Aorta (tissue), 5 donors: ENCODE measurements at regions not wholly inside any gene's neighbourhood (a gene's known extent, or its start where the extent isn't known, plus 50 kb on each side); places are given as distances from the start of the nearest gene placed in this dataset.

Experiments
- ATAC-seq: fragments of 200-7000 bp; cut with Tn5 transposase; one replicate; pipeline ENCODE4 v1.9.1; 2022; ENCODE audit warnings: moderate library complexity; ENCODE audit not compliant: low FRiP score
- DNase-seq, 2 donors: peaks; one replicate each; pipeline ENCODE4 v3.0.0-alpha.2; 2020
- H3K27ac ChIP-seq, 2 donors: one replicate each; pipeline ENCODE4 v1.5.1; 2013; ENCODE audit warnings: low read length in 2 of 2, mild to moderate bottlenecking in 2 of 2, moderate library complexity in 2 of 2, control low read depth in 1 of 2, inconsistent platforms in 1 of 2, low read depth in 1 of 2
- H3K27me3 ChIP-seq, 2 donors: one replicate each; pipeline ENCODE4 v1.6.1; 2013; ENCODE audit warnings: control low read depth in 1 of 2, low read length in 1 of 2, mild to moderate bottlenecking in 1 of 2, moderate library complexity in 1 of 2; ENCODE audit not compliant: insufficient read depth in 2 of 2, control insufficient read depth in 1 of 2
- H3K36me3 ChIP-seq, 2 donors: one replicate each; pipeline ENCODE4 v1.6.1; 2013; ENCODE audit warnings: control low read depth in 1 of 2, low read length in 1 of 2, mild to moderate bottlenecking in 1 of 2; ENCODE audit not compliant: insufficient read depth in 2 of 2, control insufficient read depth in 1 of 2
- H3K4me1 ChIP-seq, 2 donors: one replicate each; pipeline ENCODE4 v1.6.1; 2013; ENCODE audit warnings: low read length in 2 of 2, control low read depth in 1 of 2, mild to moderate bottlenecking in 1 of 2, moderate library complexity in 1 of 2; ENCODE audit not compliant: insufficient read depth in 2 of 2, control insufficient read depth in 1 of 2
- H3K4me3 ChIP-seq, 2 donors: one replicate each; pipeline ENCODE4 v1.5.1; 2013; ENCODE audit warnings: low read length in 2 of 2, control low read depth in 1 of 2, mild to moderate bottlenecking in 1 of 2
- H3K9me3 ChIP-seq: one replicate; pipeline ENCODE4 v1.6.1; 2013; ENCODE audit warnings: mild to moderate bottlenecking, low read length; ENCODE audit not compliant: control insufficient read depth
- WGBS, 2 donors: extraction: QIAGEN DNeasy Blood & Tissue Kit; methylation state at CpG; one replicate each; pipeline ENCODE4 v1.1.7; 2013; 5-methylcytosine and 5-hydroxymethylcytosine counted together
- intact Hi-C, 2 donors: fragments of 100-400 bp; cut with DNase I; formaldehyde crosslinking; loops; one replicate each; pipeline versions ENCODE4 v1.14.2 to v1.15.0; 2022
- donor health status: healthy with polysubstance abuse.
- donor health status: Bipolar disorder and iron deficiency.
- donor health status: DM: no; HTN: no; CAD: no.
- donor health status: DM: no; HTN: no; CAD: no.
- donor health status: DM: yes; HTN: yes; CAD: no.

GRCh38 chr14:98082833-98083232, 1189.2 kb downstream of the BCL11B start:
- H3K27me3 ChIP-seq, result no peaks in the 10 kb centered on the region
- H3K4me1 ChIP-seq, result no peaks in the 10 kb centered on the region
- H3K9me3 ChIP-seq, result no peaks in the 10 kb centered on the region
- no peak overlapping the region for H3K27ac ChIP-seq
- no peaks in the 10 kb centered on the region for H3K36me3 ChIP-seq
- intact Hi-C loops, result no loop called here
- 71 to 95% methylated on average over 1 of the region's 1 CpG for WGBS, 2 donors
- ATAC-seq, result no peak
- DNase-seq, result no peak
- H3K4me3 ChIP-seq, result no peak overlapping the region

- WGBS, 2 donors, result 24 to 65% methylated on average over 1 of the region's 1 CpG
- ATAC-seq, result no peak
Observed at GRCh38 chr14:98085751-98086150, 1186.2 kb downstream of the BCL11B start.

GRCh38 chr14:98093111-98093510, 1178.9 kb downstream of the BCL11B start:
- Histone ChIP-seq H3K4me3 (no peak overlapping the region), H3K27ac (no peak overlapping the region), H3K36me3 (no peaks in the 10 kb centered on the region), H3K4me1 (no peaks in the 10 kb centered on the region), H3K9me3 (no peaks in the 10 kb centered on the region), H3K27me3 (no peaks in the 10 kb centered on the region)
- ATAC-seq (no peak), DNase-seq (no peak)
- intact Hi-C loops, result no loop called here
- WGBS, 2 donors, result 66 to 85% methylated on average over 2 of the region's 2 CpGs

More at GRCh38 chr14:98085751-98086150, 1186.2 kb downstream of the BCL11B start:
- DNase-seq, result no peak
- no peaks in the 10 kb centered on the region for H3K9me3 ChIP-seq
- no peak overlapping the region for H3K4me3 ChIP-seq
- no peaks in the 10 kb centered on the region for H3K27me3 ChIP-seq
- no peaks in the 10 kb centered on the region for H3K4me1 ChIP-seq
- no peak overlapping the region for H3K27ac ChIP-seq
- no peaks in the 10 kb centered on the region for H3K36me3 ChIP-seq
- intact Hi-C loops, result no loop called here

GRCh38 chr14:98099527-98099926, 1172.5 kb downstream of the BCL11B start:
- DNase-seq, result no peak
- no peaks in the 10 kb centered on the region for H3K4me1 ChIP-seq
- no peak overlapping the region for H3K4me3 ChIP-seq
- no peaks in the 10 kb centered on the region for H3K27me3 ChIP-seq
- intact Hi-C loops, result no loop called here
- no peaks in the 10 kb centered on the region for H3K9me3 ChIP-seq
- ATAC-seq, result no peak
- 18 to 52% methylated on average over 2 of the region's 2 CpGs for WGBS, 2 donors
- no peaks in the 10 kb centered on the region for H3K36me3 ChIP-seq
- H3K27ac ChIP-seq, result no peak overlapping the region

- intact Hi-C loops, result no loop called here
Observed at GRCh38 chr14:98101323-98101722, 1170.7 kb downstream of the BCL11B start.

GRCh38 chr14:98103705-98104104, 1168.3 kb downstream of the BCL11B start:
- WGBS, 2 donors, result 92% methylated on average over 2 of the region's 2 CpGs

More at GRCh38 chr14:98101323-98101722, 1170.7 kb downstream of the BCL11B start:
- DNase-seq (no peak), ATAC-seq (no peak)
- 74 to 90% methylated on average over 3 of the region's 3 CpGs for WGBS, 2 donors
- Histone ChIP-seq H3K4me1 (no peaks in the 10 kb centered on the region), H3K4me3 (no peak overlapping the region), H3K27ac (no peak overlapping the region), H3K27me3 (no peaks in the 10 kb centered on the region), H3K36me3 (no peaks in the 10 kb centered on the region), H3K9me3 (no peaks in the 10 kb centered on the region)

GRCh38 chr14:98109326-98109725, 1162.7 kb downstream of the BCL11B start:
- Histone ChIP-seq H3K36me3 (no peaks in the 10 kb centered on the region), H3K27me3 (peaks cover 0 to 2% of the 10 kb centered on the region in 2 donors), H3K9me3 (peaks cover 2% of the 10 kb centered on the region), H3K27ac (no peak overlapping the region), H3K4me3 (no peak overlapping the region), H3K4me1 (no peaks in the 10 kb centered on the region)
- 33 to 55% methylated on average over 3 of the region's 3 CpGs for WGBS, 2 donors
- intact Hi-C loops, result no loop called here
- DNase-seq, result no peak
- no peak for ATAC-seq

More at GRCh38 chr14:98103705-98104104, 1168.3 kb downstream of the BCL11B start:
- no peaks in the 10 kb centered on the region for H3K9me3 ChIP-seq
- no peak for ATAC-seq
- H3K4me1 ChIP-seq, result no peaks in the 10 kb centered on the region
- H3K36me3 ChIP-seq, result no peaks in the 10 kb centered on the region
- no peak for DNase-seq
- intact Hi-C loops, result no loop called here
- H3K27ac ChIP-seq, result no peak overlapping the region
- no peaks in the 10 kb centered on the region for H3K27me3 ChIP-seq
- H3K4me3 ChIP-seq, result no peak overlapping the region

- intact Hi-C loops, result no loop called here
- no peak for ATAC-seq
- Histone ChIP-seq H3K4me1 (no peaks in the 10 kb centered on the region), H3K4me3 (no peak overlapping the region), H3K9me3 (peaks cover 2% of the 10 kb centered on the region), H3K36me3 (no peaks in the 10 kb centered on the region), H3K27me3 (peaks cover 0 to 2% of the 10 kb centered on the region in 2 donors), H3K27ac (no peak overlapping the region)
- WGBS, 2 donors, result 34 to 48% methylated on average over 5 of the region's 5 CpGs
- DNase-seq, result no peak
Observed at GRCh38 chr14:98112194-98112780, 1159.7 kb downstream of the BCL11B start.

GRCh38 chr14:98114122-98114895, 1157.7 kb downstream of the BCL11B start:
- Histone ChIP-seq H3K9me3 (peaks cover 2% of the 10 kb centered on the region), H3K4me1 (no peaks in the 10 kb centered on the region), H3K27me3 (peaks cover 0 to 2% of the 10 kb centered on the region in 2 donors), H3K27ac (no peak overlapping the region), H3K36me3 (no peaks in the 10 kb centered on the region), H3K4me3 (no peak overlapping the region)
- no peak for ATAC-seq
- intact Hi-C loops, result no loop called here
- WGBS, 2 donors, result 1 to 3% methylated on average over 3 of the region's 3 CpGs
- no peak for DNase-seq
